Cardiac muscle cell (in vitro differentiated cells and primary cell): ENCODE measurements at regions not wholly inside any gene's neighbourhood (a gene's known extent, or its start where the extent isn't known, plus 50 kb on each side); places are given as distances from the start of the nearest gene placed in this dataset.

Experiments used
- DNase-seq, 2 donors: peaks; one replicate each; pipeline versions ENCODE4 v3.0.0 to v3.0.0-alpha.2; 2010 to 2017; ENCODE audit warnings: low read depth in 1 of 2, low spot score in 1 of 2
- H3K27ac ChIP-seq: fragments of 200-600 bp; sonication (generic); 2 replicates; pipeline ENCODE4 v1.5.1; 2016
- H3K27me3 ChIP-seq: fragments of 200-600 bp; sonication (generic); 2 replicates; pipeline ENCODE4 v1.6.0; 2016; ENCODE audit warnings: control low read depth
- H3K36me3 ChIP-seq: fragments of 200-600 bp; sonication (generic); 2 replicates; pipeline ENCODE4 v1.5.1; 2016; ENCODE audit warnings: control low read depth
- H3K4me1 ChIP-seq: fragments of 200-600 bp; sonication (generic); 2 replicates; pipeline ENCODE4 v1.8.1; 2017; ENCODE audit warnings: low read depth, mild to moderate bottlenecking, mixed run types
- H3K4me3 ChIP-seq: fragments of 200-600 bp; sonication (generic); 2 replicates; pipeline ENCODE4 v1.5.1; 2016; ENCODE audit warnings: mild to moderate bottlenecking
- H3K9me3 ChIP-seq: fragments of 200-600 bp; sonication (generic); 2 replicates; pipeline ENCODE4 v1.5.1; 2017; ENCODE audit warnings: low read depth, mild to moderate bottlenecking, control low read depth
- TF ChIP-seq, protein P1 (sequence below): IDR thresholded peaks from 2 replicates; pipeline ENCODE4 v1.5.1; 2012; ENCODE audit warnings: low read depth, mild to moderate bottlenecking, low read length

DNA sequence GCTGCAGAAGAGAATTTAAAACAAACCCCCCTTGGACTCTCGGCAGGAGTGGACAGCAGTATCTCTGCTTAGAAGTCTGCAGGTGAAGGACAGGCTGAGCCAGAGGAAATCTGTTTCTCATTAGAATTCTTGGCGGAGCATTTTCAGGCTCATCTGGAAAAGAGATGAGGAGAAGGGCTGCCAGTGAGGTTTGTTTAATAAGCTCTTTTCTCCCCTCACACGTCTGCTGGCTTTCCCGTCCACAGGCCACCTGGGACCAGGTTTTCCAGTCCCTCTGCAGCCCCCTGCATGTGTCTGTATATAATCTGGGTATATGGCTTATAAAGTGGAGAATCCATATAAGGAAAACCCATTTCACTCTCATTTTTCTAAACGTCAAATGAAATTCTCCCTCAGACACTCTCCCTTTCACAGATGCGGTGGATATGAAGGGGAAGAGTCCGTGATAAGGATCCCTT lies 155.4 kb upstream of the TPM1 start:
- TF ChIP-seq, protein P1, sequence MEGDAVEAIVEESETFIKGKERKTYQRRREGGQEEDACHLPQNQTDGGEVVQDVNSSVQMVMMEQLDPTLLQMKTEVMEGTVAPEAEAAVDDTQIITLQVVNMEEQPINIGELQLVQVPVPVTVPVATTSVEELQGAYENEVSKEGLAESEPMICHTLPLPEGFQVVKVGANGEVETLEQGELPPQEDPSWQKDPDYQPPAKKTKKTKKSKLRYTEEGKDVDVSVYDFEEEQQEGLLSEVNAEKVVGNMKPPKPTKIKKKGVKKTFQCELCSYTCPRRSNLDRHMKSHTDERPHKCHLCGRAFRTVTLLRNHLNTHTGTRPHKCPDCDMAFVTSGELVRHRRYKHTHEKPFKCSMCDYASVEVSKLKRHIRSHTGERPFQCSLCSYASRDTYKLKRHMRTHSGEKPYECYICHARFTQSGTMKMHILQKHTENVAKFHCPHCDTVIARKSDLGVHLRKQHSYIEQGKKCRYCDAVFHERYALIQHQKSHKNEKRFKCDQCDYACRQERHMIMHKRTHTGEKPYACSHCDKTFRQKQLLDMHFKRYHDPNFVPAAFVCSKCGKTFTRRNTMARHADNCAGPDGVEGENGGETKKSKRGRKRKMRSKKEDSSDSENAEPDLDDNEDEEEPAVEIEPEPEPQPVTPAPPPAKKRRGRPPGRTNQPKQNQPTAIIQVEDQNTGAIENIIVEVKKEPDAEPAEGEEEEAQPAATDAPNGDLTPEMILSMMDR = no peak
- H3K27ac ChIP-seq = peak overlapping the region; percentile 37
- H3K4me3 ChIP-seq = no peak overlapping the region
- peak in 1 of 2 donors; percentile 17 for DNase-seq
- no peaks in the 10 kb centered on the region for H3K36me3 ChIP-seq
- no peaks in the 10 kb centered on the region for H3K9me3 ChIP-seq
- H3K27me3 ChIP-seq = no peaks in the 10 kb centered on the region
- H3K4me1 ChIP-seq = peaks cover 18% of the 10 kb centered on the region

DNA sequence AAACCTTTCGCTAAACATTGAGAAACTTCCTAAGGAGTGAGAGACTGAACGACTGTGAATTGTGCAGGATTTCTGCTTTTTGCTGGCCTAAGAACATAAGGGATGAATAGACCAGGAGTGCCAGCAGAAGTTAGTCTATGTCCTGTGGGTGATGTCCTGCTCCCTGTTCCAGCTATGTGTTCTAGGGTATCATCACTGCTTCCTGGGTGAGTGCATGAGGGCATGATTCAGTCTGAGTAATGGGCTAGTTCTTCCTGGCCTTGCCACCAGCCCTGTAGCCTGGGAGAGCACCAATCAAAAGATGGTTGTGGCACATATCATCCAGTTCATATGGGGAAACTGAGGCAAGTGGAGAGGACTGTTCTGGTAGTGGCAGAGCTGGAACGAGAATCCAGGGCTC lies 153.9 kb upstream of the TPM1 start:
- Histone ChIP-seq H3K27me3 (no peaks in the 10 kb centered on the region), H3K9me3 (no peaks in the 10 kb centered on the region), H3K4me3 (no peak overlapping the region), H3K36me3 (no peaks in the 10 kb centered on the region), H3K4me1 (peaks cover 18% of the 10 kb centered on the region), H3K27ac (no peak overlapping the region)
- TF ChIP-seq, protein P1 = no peak
- DNase-seq = no peak

DNA sequence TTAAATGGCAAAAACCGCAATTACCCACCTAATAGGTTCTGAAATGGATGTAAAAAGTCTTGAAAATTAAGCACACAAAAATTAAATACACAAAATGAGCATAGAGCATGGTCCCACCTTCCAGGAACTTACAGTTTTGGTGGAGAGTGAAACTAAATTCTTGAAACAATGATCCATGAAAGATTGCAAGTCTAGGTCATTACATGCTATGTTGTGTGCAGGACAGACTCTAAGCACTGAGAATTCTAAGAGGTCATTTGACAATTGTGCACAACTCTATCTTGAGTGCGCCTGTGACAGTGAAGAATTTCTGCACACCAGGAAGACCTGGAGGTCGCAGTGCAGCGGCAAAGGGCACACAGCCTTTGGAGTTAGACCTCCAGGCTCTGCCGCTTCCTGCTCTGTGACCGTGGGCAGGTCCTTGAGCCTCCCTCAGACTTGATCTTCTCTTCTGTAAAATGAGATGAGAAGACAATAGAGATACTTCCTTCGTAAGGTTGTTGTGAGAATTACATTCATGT lies 153.3 kb upstream of the TPM1 start:
- H3K27me3 ChIP-seq = no peaks in the 10 kb centered on the region
- H3K27ac ChIP-seq = peak overlapping the region; percentile 24
- no peak overlapping the region for H3K4me3 ChIP-seq
- no peaks in the 10 kb centered on the region for H3K9me3 ChIP-seq
- TF ChIP-seq, protein P1 = no peak
- peak in 1 of 2 donors; percentile 59 for DNase-seq
- H3K4me1 ChIP-seq = peaks cover 18% of the 10 kb centered on the region
- H3K36me3 ChIP-seq = no peaks in the 10 kb centered on the region

DNA sequence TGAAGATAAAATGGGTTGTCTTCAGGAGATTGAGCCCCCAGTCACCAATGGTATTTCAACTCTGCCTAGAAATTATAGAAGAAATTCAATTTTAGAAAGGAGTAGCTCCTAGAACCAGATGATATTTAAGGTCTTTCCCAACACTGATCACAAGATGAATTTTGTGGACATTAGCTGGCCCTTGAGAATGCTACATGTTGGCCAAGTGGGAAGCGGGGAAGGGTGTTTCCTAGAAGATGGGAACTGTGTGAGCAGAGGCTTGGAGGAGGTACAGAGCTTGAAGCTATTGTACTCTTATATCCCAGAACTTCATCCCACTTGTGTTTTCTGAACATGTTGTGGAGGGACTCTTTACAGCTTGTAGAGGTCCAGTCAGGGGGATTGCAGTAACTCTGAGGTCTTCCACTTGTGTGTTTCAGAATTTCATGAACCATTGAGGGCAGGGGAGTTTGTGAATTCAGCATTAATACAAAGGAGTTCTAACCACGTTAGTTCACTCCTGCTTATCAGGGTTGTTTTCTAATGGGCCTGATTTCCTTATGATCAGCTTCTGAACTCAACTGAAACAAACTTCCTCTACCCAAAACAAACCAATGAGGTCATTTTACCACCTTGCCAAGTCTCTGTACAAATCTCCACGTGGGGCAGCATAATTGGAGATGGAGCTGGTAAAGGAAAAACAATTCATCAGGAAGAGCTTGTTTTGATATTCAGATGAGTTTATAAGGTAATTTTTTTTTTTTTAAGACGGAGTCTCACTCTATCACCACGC lies 152.6 kb upstream of the TPM1 start:
- H3K9me3 ChIP-seq = no peaks in the 10 kb centered on the region
- no peak overlapping the region for H3K4me3 ChIP-seq
- no peaks in the 10 kb centered on the region for H3K27me3 ChIP-seq
- TF ChIP-seq, protein P1 = no peak
- no peaks in the 10 kb centered on the region for H3K36me3 ChIP-seq
- peaks cover 22% of the 10 kb centered on the region for H3K4me1 ChIP-seq
- peak in 1 of 2 donors; percentile 45 for DNase-seq
- no peak overlapping the region for H3K27ac ChIP-seq

DNA sequence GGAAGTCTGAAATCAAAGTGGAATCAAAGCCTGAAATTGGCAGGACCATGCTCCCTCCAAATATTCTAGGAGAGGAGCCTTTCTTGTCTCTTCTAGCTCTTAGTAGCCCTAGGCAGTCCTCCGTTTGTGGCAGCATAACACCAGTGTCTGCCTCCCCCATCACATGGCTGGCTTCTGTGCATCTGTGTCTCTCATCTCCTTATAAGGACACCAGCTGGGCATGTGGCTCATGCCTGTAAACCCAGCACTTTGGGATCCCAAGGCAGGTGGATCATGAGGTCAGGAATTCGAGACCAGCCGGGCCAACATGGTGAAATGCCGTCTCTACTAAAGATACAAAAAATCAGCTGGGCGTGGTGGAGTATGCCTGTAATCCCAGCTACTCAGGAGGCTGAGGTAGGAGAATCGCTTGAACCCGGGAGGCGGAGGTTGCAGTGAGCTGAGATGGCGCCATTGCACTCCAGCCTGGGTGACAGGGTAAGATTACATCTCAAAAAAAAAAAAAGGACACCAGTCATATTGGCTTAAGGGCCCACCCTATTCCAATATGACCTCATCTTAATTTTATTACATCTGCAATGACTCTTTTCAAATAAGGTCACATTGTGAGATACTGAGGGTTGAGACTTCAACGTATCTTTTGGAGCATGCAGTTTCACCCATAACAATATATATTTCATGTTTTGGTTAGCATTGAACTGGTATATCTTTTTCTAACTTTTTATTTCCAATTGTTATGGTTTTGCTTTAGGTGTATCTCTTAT lies 148.0 kb upstream of the TPM1 start:
- peaks cover 44% of the 10 kb centered on the region for H3K4me1 ChIP-seq
- DNase-seq = no peak
- H3K4me3 ChIP-seq = no peak overlapping the region
- no peaks in the 10 kb centered on the region for H3K9me3 ChIP-seq
- TF ChIP-seq, protein P1 = no peak
- no peak overlapping the region for H3K27ac ChIP-seq
- H3K36me3 ChIP-seq = no peaks in the 10 kb centered on the region
- no peaks in the 10 kb centered on the region for H3K27me3 ChIP-seq
